22Rv1 (cell line): ENCODE measurements at regions not wholly inside any gene's neighbourhood (a gene's known extent, or its start where the extent isn't known, plus 50 kb on each side); places are given as distances from the start of the nearest gene placed in this dataset.

Experiments
- ZFX ChIP-seq: fragments of 450-650 bp; IDR thresholded peaks from 2 replicates; pipeline ENCODE4 v1.6.1; 2017; ENCODE audit warnings: antibody characterized with exemption, borderline replicate concordance
- TF ChIP-seq, protein P1 (sequence below): fragments of 450-650 bp; IDR thresholded peaks from 2 replicates; pipeline ENCODE4 v1.5.1; 2017; ENCODE audit warnings: mild to moderate bottlenecking

DNA sequence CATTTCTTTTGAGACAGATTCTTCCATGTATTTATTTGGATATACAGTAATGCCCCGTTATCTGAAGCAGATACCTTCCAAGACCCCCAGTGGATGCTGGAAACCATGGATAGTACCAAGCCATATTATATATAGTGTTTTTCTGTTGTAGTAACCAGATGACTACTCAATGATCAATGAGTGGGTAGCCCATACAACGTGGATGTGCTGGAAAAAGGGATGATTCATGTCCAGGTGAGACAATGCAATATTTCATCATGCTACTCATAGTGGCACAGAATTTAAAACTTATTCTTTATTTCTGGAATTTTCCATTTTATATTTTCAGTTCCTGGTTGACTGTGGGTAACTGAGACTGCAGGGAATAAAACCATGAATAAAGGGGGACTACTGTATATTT, 427.5 kb downstream of the METTL15 start:
- TF ChIP-seq, protein P1, sequence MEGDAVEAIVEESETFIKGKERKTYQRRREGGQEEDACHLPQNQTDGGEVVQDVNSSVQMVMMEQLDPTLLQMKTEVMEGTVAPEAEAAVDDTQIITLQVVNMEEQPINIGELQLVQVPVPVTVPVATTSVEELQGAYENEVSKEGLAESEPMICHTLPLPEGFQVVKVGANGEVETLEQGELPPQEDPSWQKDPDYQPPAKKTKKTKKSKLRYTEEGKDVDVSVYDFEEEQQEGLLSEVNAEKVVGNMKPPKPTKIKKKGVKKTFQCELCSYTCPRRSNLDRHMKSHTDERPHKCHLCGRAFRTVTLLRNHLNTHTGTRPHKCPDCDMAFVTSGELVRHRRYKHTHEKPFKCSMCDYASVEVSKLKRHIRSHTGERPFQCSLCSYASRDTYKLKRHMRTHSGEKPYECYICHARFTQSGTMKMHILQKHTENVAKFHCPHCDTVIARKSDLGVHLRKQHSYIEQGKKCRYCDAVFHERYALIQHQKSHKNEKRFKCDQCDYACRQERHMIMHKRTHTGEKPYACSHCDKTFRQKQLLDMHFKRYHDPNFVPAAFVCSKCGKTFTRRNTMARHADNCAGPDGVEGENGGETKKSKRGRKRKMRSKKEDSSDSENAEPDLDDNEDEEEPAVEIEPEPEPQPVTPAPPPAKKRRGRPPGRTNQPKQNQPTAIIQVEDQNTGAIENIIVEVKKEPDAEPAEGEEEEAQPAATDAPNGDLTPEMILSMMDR: no peak
- TF ChIP-seq ZFX: no peak
